SK-N-SH (cell line): ENCODE measurements at regions not wholly inside any gene's neighbourhood (a gene's known extent, or its start where the extent isn't known, plus 50 kb on each side); places are given as distances from the start of the nearest gene placed in this dataset.

Experiments used
- EP300 ChIP-seq, 2 experiments: IDR thresholded peaks; 2 replicates each; pipeline versions ENCODE4 v1.4.0 to v1.6.1; 2012; ENCODE audit warnings: borderline replicate concordance in 1 of 2, low read depth in 1 of 2, low read length in 1 of 2
- NRF1 ChIP-seq: IDR thresholded peaks from 2 replicates; pipeline ENCODE4 v1.6.1; 2012; ENCODE audit warnings: low read depth, mild to moderate bottlenecking, low read length
- POLR2AphosphoS5 ChIP-seq: IDR thresholded peaks from 2 replicates; pipeline ENCODE4 v1.6.1; 2012; ENCODE audit warnings: low read depth, low read length
- USF1 ChIP-seq: IDR thresholded peaks from 2 replicates; pipeline ENCODE4 v1.4.0; 2012; ENCODE audit warnings: low read depth, borderline replicate concordance
- TF ChIP-seq, protein P1 (sequence below): fragments of 200-600 bp; sonication (generic); IDR thresholded peaks from 2 replicates; pipeline ENCODE4 v1.6.1; 2017; ENCODE audit warnings: antibody characterized with exemption, mild to moderate bottlenecking, moderate library complexity
- TF ChIP-seq, protein P2 (sequence below): fragments of 150-350 bp; IDR thresholded peaks from 2 replicates; pipeline ENCODE4 v1.6.1; 2017; ENCODE audit warnings: antibody characterized with exemption, low read length, low read depth, borderline replicate concordance

GRCh38 chr7:4399121-4399520 is 283.0 kb upstream of the FOXK1 start:
- TF ChIP-seq POLR2AphosphoS5 (no peak), EP300 (IDR thresholded peaks at IDR 0.05; ENCODE audit: borderline replicate concordance in 1 of 2, low read depth in 1 of 2, low read length in 1 of 2) (no peak), USF1 (no peak), NRF1 (no peak)
- TF ChIP-seq, protein P1, sequence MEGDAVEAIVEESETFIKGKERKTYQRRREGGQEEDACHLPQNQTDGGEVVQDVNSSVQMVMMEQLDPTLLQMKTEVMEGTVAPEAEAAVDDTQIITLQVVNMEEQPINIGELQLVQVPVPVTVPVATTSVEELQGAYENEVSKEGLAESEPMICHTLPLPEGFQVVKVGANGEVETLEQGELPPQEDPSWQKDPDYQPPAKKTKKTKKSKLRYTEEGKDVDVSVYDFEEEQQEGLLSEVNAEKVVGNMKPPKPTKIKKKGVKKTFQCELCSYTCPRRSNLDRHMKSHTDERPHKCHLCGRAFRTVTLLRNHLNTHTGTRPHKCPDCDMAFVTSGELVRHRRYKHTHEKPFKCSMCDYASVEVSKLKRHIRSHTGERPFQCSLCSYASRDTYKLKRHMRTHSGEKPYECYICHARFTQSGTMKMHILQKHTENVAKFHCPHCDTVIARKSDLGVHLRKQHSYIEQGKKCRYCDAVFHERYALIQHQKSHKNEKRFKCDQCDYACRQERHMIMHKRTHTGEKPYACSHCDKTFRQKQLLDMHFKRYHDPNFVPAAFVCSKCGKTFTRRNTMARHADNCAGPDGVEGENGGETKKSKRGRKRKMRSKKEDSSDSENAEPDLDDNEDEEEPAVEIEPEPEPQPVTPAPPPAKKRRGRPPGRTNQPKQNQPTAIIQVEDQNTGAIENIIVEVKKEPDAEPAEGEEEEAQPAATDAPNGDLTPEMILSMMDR = no peak
- TF ChIP-seq, protein P2, sequence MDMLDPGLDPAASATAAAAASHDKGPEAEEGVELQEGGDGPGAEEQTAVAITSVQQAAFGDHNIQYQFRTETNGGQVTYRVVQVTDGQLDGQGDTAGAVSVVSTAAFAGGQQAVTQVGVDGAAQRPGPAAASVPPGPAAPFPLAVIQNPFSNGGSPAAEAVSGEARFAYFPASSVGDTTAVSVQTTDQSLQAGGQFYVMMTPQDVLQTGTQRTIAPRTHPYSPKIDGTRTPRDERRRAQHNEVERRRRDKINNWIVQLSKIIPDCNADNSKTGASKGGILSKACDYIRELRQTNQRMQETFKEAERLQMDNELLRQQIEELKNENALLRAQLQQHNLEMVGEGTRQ = no peak
